Hepatocyte (in vitro differentiated cells): ENCODE measurements at regions not wholly inside any gene's neighbourhood (a gene's known extent, or its start where the extent isn't known, plus 50 kb on each side); places are given as distances from the start of the nearest gene placed in this dataset.

Experiments
- EZH2 ChIP-seq: fragments of 200-600 bp; sonication (generic); IDR thresholded peaks from 2 replicates; pipeline ENCODE4 v1.6.1; 2016; ENCODE audit warnings: antibody characterized with exemption, mild to moderate bottlenecking, borderline replicate concordance
- EZH2phosphoT487 ChIP-seq: fragments of 200-600 bp; sonication (generic); IDR thresholded peaks from one replicate; pipeline ENCODE4 v1.6.1; 2018; ENCODE audit warnings: antibody characterized with exemption, mild to moderate bottlenecking, low read depth, moderate library complexity; ENCODE audit not compliant: unreplicated experiment, severe bottlenecking
- TF ChIP-seq, protein P1 (sequence below): fragments of 200-600 bp; sonication (generic); IDR thresholded peaks from 2 replicates; pipeline ENCODE4 v1.5.1; 2016; ENCODE audit warnings: antibody characterized with exemption, mild to moderate bottlenecking; ENCODE audit not compliant: poor library complexity

DNA sequence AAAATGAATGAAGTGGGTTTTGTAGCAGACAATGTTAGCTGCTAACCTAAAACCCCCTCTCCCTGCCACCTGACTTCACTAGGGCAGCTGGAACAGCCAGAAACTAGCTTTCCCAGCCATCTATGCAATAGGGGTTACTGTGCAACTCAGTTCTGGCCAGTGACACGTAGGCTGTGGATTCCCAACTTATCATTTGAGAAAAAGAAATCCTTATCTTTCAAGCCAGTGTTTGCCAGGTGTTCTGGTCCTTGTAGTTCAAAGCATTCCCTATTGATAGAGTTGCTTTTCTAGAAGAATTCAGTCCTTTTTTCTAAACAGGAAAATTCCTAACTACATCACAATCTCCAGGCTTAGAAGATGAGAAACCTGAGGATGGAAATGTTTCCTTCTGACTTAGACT lies 144.5 kb upstream of the ELAC2 start:
- TF ChIP-seq, protein P1, sequence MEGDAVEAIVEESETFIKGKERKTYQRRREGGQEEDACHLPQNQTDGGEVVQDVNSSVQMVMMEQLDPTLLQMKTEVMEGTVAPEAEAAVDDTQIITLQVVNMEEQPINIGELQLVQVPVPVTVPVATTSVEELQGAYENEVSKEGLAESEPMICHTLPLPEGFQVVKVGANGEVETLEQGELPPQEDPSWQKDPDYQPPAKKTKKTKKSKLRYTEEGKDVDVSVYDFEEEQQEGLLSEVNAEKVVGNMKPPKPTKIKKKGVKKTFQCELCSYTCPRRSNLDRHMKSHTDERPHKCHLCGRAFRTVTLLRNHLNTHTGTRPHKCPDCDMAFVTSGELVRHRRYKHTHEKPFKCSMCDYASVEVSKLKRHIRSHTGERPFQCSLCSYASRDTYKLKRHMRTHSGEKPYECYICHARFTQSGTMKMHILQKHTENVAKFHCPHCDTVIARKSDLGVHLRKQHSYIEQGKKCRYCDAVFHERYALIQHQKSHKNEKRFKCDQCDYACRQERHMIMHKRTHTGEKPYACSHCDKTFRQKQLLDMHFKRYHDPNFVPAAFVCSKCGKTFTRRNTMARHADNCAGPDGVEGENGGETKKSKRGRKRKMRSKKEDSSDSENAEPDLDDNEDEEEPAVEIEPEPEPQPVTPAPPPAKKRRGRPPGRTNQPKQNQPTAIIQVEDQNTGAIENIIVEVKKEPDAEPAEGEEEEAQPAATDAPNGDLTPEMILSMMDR = no peak
- no peak for TF ChIP-seq EZH2phosphoT487
- TF ChIP-seq EZH2 = no peak
